ENCODE measurements at regions not wholly inside any gene's neighbourhood (a gene's known extent, or its start where the extent isn't known, plus 50 kb on each side); places are given as distances from the start of the nearest gene placed in this dataset.
"Not testable (repeated sequence)": the region's sequence is repeated elsewhere in the genome, so short reads cannot be mapped to it uniquely, and the experiment has no call there.

GRCh38 chr17:54348234-54348633, 525.5 kb downstream of the KIF2B start:
- H3K9ac ChIP-seq (ENCODE audit: low read depth, low read length): no peak overlapping the region
- H3K36me3 ChIP-seq (ENCODE audit: insufficient read depth, low read length): no peaks in the 10 kb centered on the region
- no peak overlapping the region for H3K4me3 ChIP-seq (ENCODE audit: low read length)
- H3K27me3 ChIP-seq (ENCODE audit: insufficient read depth, low read length): no peaks in the 10 kb centered on the region
- peaks cover 6% of the 10 kb centered on the region for H3K9me3 ChIP-seq (ENCODE audit: insufficient read depth, low read depth, low read length)
- H3K4me1 ChIP-seq (ENCODE audit: insufficient read depth, low read length): peaks cover 25% of the 10 kb centered on the region
- no peak overlapping the region for H3K27ac ChIP-seq (ENCODE audit: low read depth, low read length)

- no peak overlapping the region for H3K4me3 ChIP-seq (ENCODE audit: low read length)
- H3K27ac ChIP-seq (ENCODE audit: low read depth, low read length): no peak overlapping the region
- no peaks in the 10 kb centered on the region for H3K4me1 ChIP-seq (ENCODE audit: insufficient read depth, low read length)
- H3K9ac ChIP-seq (ENCODE audit: low read depth, low read length): no peak overlapping the region
- H3K9me3 ChIP-seq (ENCODE audit: insufficient read depth, low read depth, low read length): peaks cover 15% of the 10 kb centered on the region
- H3K27me3 ChIP-seq (ENCODE audit: insufficient read depth, low read length): no peaks in the 10 kb centered on the region
- 91% methylated on average over 10 of the region's 11 CpGs for WGBS
- no peaks in the 10 kb centered on the region for H3K36me3 ChIP-seq (ENCODE audit: insufficient read depth, low read length)
Measured at GRCh38 chr17:54353789-54354525, 531.2 kb downstream of the KIF2B start.

- not testable (repeated sequence) for H3K27me3 ChIP-seq (ENCODE audit: insufficient read depth, low read length); H3K9ac ChIP-seq (ENCODE audit: low read depth, low read length); H3K4me3 ChIP-seq (ENCODE audit: low read length); H3K36me3 ChIP-seq (ENCODE audit: insufficient read depth, low read length)
- Histone ChIP-seq H3K27ac (ENCODE audit: low read depth, low read length) (peak overlapping the region; percentile 75), H3K9me3 (ENCODE audit: insufficient read depth, low read depth, low read length) (peaks cover 13% of the 10 kb centered on the region), H3K4me1 (ENCODE audit: insufficient read depth, low read length) (peaks cover 28% of the 10 kb centered on the region)
- 48% methylated on average over 4 of the region's 4 CpGs for WGBS
Measured at GRCh38 chr17:54361073-54361472, 538.3 kb downstream of the KIF2B start.

GRCh38 chr17:54368906-54369305, 531.7 kb upstream of the TOM1L1 start:
- Histone ChIP-seq H3K4me3 (ENCODE audit: low read length) (no peak overlapping the region), H3K9me3 (ENCODE audit: insufficient read depth, low read depth, low read length) (peaks cover 5% of the 10 kb centered on the region; the same call in 1 of the 2 replicates), H3K9ac (ENCODE audit: low read depth, low read length) (no peak overlapping the region), H3K36me3 (ENCODE audit: insufficient read depth, low read length) (no peaks in the 10 kb centered on the region), H3K27me3 (ENCODE audit: insufficient read depth, low read length) (no peaks in the 10 kb centered on the region), H3K4me1 (ENCODE audit: insufficient read depth, low read length) (peaks cover 17% of the 10 kb centered on the region), H3K27ac (ENCODE audit: low read depth, low read length) (no peak overlapping the region)

- no peaks in the 10 kb centered on the region for H3K27me3 ChIP-seq (ENCODE audit: insufficient read depth, low read length)
- peaks cover 5% of the 10 kb centered on the region; the same call in 1 of the 2 replicates for H3K9me3 ChIP-seq (ENCODE audit: insufficient read depth, low read depth, low read length)
- peaks cover 20% of the 10 kb centered on the region for H3K4me1 ChIP-seq (ENCODE audit: insufficient read depth, low read length)
- H3K4me3 ChIP-seq (ENCODE audit: low read length): no peak overlapping the region
- 43% methylated on average over 2 of the region's 2 CpGs for WGBS
- peak overlapping the region; percentile 59; the same call in 1 of the 2 replicates for H3K27ac ChIP-seq (ENCODE audit: low read depth, low read length)
- no peak overlapping the region for H3K9ac ChIP-seq (ENCODE audit: low read depth, low read length)
- no peaks in the 10 kb centered on the region for H3K36me3 ChIP-seq (ENCODE audit: insufficient read depth, low read length)
Measured at GRCh38 chr17:54372069-54372749, 528.4 kb upstream of the TOM1L1 start.

- no peak overlapping the region for H3K4me3 ChIP-seq (ENCODE audit: low read length)
- peaks cover 20% of the 10 kb centered on the region for H3K4me1 ChIP-seq (ENCODE audit: insufficient read depth, low read length)
- no peaks in the 10 kb centered on the region for H3K36me3 ChIP-seq (ENCODE audit: insufficient read depth, low read length)
- no peak overlapping the region for H3K9ac ChIP-seq (ENCODE audit: low read depth, low read length)
- H3K9me3 ChIP-seq (ENCODE audit: insufficient read depth, low read depth, low read length): peaks cover 5% of the 10 kb centered on the region; the same call in 1 of the 2 replicates
- 100% methylated on average over 1 of the region's 1 CpG for WGBS
- no peak overlapping the region for H3K27ac ChIP-seq (ENCODE audit: low read depth, low read length)
- H3K27me3 ChIP-seq (ENCODE audit: insufficient read depth, low read length): no peaks in the 10 kb centered on the region
Measured at GRCh38 chr17:54373970-54374369, 526.7 kb upstream of the TOM1L1 start.

- H3K36me3 ChIP-seq (ENCODE audit: insufficient read depth, low read length); H3K4me3 ChIP-seq (ENCODE audit: low read length); H3K27ac ChIP-seq (ENCODE audit: low read depth, low read length); H3K9ac ChIP-seq (ENCODE audit: low read depth, low read length); H3K9me3 ChIP-seq (ENCODE audit: insufficient read depth, low read depth, low read length); H3K27me3 ChIP-seq (ENCODE audit: insufficient read depth, low read length): not testable (repeated sequence)
- 98% methylated on average over 6 of the region's 6 CpGs for WGBS
- H3K4me1 ChIP-seq (ENCODE audit: insufficient read depth, low read length): peaks cover 18% of the 10 kb centered on the region
Measured at GRCh38 chr17:54376409-54376808, 524.2 kb upstream of the TOM1L1 start.

- H3K27ac ChIP-seq (ENCODE audit: low read depth, low read length): no peak overlapping the region
- H3K27me3 ChIP-seq (ENCODE audit: insufficient read depth, low read length): no peaks in the 10 kb centered on the region
- no peak overlapping the region for H3K4me3 ChIP-seq (ENCODE audit: low read length)
- H3K9me3 ChIP-seq (ENCODE audit: insufficient read depth, low read depth, low read length): no peaks in the 10 kb centered on the region
- H3K4me1 ChIP-seq (ENCODE audit: insufficient read depth, low read length): no peaks in the 10 kb centered on the region
- WGBS: 94% methylated on average over 3 of the region's 3 CpGs
- no peaks in the 10 kb centered on the region for H3K36me3 ChIP-seq (ENCODE audit: insufficient read depth, low read length)
- H3K9ac ChIP-seq (ENCODE audit: low read depth, low read length): no peak overlapping the region
Measured at GRCh38 chr17:54381482-54381881, 519.2 kb upstream of the TOM1L1 start.

GRCh38 chr17:54404259-54404658, 496.4 kb upstream of the TOM1L1 start:
- no peak overlapping the region for H3K27ac ChIP-seq (ENCODE audit: low read depth, low read length)
- H3K9ac ChIP-seq (ENCODE audit: low read depth, low read length): no peak overlapping the region
- no peaks in the 10 kb centered on the region for H3K4me1 ChIP-seq (ENCODE audit: insufficient read depth, low read length)
- H3K36me3 ChIP-seq (ENCODE audit: insufficient read depth, low read length): no peaks in the 10 kb centered on the region
- WGBS: 80% methylated on average over 1 of the region's 1 CpG
- H3K4me3 ChIP-seq (ENCODE audit: low read length): no peak overlapping the region
- H3K27me3 ChIP-seq (ENCODE audit: insufficient read depth, low read length): no peaks in the 10 kb centered on the region
- no peaks in the 10 kb centered on the region for H3K9me3 ChIP-seq (ENCODE audit: insufficient read depth, low read depth, low read length)

GRCh38 chr17:54405826-54406225, 494.8 kb upstream of the TOM1L1 start:
- H3K4me1 ChIP-seq (ENCODE audit: insufficient read depth, low read length): no peaks in the 10 kb centered on the region

GRCh38 chr17:54408731-54409130, 491.9 kb upstream of the TOM1L1 start:
- H3K9ac ChIP-seq (ENCODE audit: low read depth, low read length): no peak overlapping the region
- no peaks in the 10 kb centered on the region for H3K36me3 ChIP-seq (ENCODE audit: insufficient read depth, low read length)
- no peak overlapping the region for H3K27ac ChIP-seq (ENCODE audit: low read depth, low read length)
- no peak overlapping the region for H3K4me3 ChIP-seq (ENCODE audit: low read length)
- no peaks in the 10 kb centered on the region for H3K9me3 ChIP-seq (ENCODE audit: insufficient read depth, low read depth, low read length)
- H3K27me3 ChIP-seq (ENCODE audit: insufficient read depth, low read length): no peaks in the 10 kb centered on the region
- no peaks in the 10 kb centered on the region for H3K4me1 ChIP-seq (ENCODE audit: insufficient read depth, low read length)
- 83% methylated on average over 1 of the region's 1 CpG for WGBS

More at GRCh38 chr17:54405826-54406225, 494.8 kb upstream of the TOM1L1 start:
- H3K27ac ChIP-seq (ENCODE audit: low read depth, low read length): no peak overlapping the region
- no peaks in the 10 kb centered on the region for H3K27me3 ChIP-seq (ENCODE audit: insufficient read depth, low read length)
- no peaks in the 10 kb centered on the region for H3K9me3 ChIP-seq (ENCODE audit: insufficient read depth, low read depth, low read length)
- H3K4me3 ChIP-seq (ENCODE audit: low read length): no peak overlapping the region
- no peak overlapping the region for H3K9ac ChIP-seq (ENCODE audit: low read depth, low read length)
- no peaks in the 10 kb centered on the region for H3K36me3 ChIP-seq (ENCODE audit: insufficient read depth, low read length)
- WGBS: 100% methylated on average over 1 of the region's 2 CpGs
